Activated B cell treated with CpG ODN at 0.5 μM for 24 hours (primary cell): ENCODE measurements at regions not wholly inside any gene's neighbourhood (a gene's known extent, or its start where the extent isn't known, plus 50 kb on each side); places are given as distances from the start of the nearest gene placed in this dataset.

ENCODE experiments used
- ATAC-seq: fragments of 200-7000 bp; cut with Tn5 transposase; one replicate; pipeline ENCODE4 v1.10.0; 2021; ENCODE audit warnings: low read depth, mild to moderate bottlenecking, moderate library complexity
- CTCF ChIA-PET: fragments of 350-600 bp; sonication (Branson Sonifier 250); formaldehyde crosslinking; loops from one replicate; lab custom pipeline; 2021; ENCODE audit warnings: antibody characterized with exemption; lab: Charles Lee
- POLR2A ChIA-PET: fragments of 350-600 bp; sonication (Branson Sonifier 250); formaldehyde crosslinking; loops from one replicate; lab custom pipeline; 2021; ENCODE audit warnings: antibody characterized with exemption; lab: Charles Lee
- DNase-seq: peaks from one replicate; pipeline ENCODE4 v3.0.0; 2022
- H3K27ac Mint-ChIP-seq: one replicate; pipeline ENCODE4 v1.8.0; 2020; ENCODE audit warnings: mixed read lengths
- H3K27me3 Mint-ChIP-seq: one replicate; pipeline ENCODE4 v1.8.0; 2021; ENCODE audit warnings: mixed read lengths
- H3K36me3 Mint-ChIP-seq: one replicate; pipeline ENCODE4 v1.8.0; 2021; ENCODE audit warnings: low read depth, mixed read lengths
- H3K4me1 Mint-ChIP-seq: one replicate; pipeline ENCODE4 v1.8.0; 2021; ENCODE audit warnings: mixed read lengths
- H3K4me3 Mint-ChIP-seq: one replicate; pipeline ENCODE4 v1.8.0; 2020; ENCODE audit warnings: mild to moderate bottlenecking, mixed read lengths
- H3K9me3 Mint-ChIP-seq: one replicate; pipeline ENCODE4 v1.8.0; 2020; ENCODE audit warnings: mixed read lengths
- intact Hi-C: fragments of 100-400 bp; cut with micrococcal nuclease; formaldehyde crosslinking; loops from one replicate; pipeline ENCODE4 v1.15.1; 2024
- TF ChIP-seq, protein P1 (sequence below): fragments of 200-600 bp; IDR thresholded peaks from one replicate; pipeline ENCODE4 v1.8.0; 2022; ENCODE audit warnings: antibody characterized with exemption, mild to moderate bottlenecking

DNA sequence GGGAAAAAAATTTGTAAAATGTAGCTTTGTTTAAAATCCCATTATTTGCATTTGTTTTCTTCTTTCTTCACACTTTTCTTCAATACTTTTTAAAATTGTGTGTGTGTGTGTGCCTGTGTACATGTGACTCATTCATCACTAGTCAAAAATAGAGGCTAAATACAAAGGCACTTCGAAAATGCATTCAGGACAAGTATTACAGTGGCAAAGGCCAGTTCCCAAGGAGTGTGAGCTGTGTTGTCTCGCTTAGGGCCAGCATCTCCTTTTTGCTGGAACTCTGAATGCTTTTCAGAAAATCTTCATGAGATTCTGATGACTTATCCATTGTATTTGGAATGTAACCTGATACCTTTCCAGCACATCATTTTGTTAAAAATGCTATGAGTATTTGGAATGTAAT, 288.5 kb upstream of the CNR1 start:
- DNase-seq: no peak
- Mint-ChIP-seq H3K27ac (no peak overlapping the region), H3K27me3 (peaks cover 4% of the 10 kb centered on the region), H3K4me1 (no peaks in the 10 kb centered on the region), H3K4me3 (no peak overlapping the region), H3K36me3 (no peaks in the 10 kb centered on the region), H3K9me3 (no peaks in the 10 kb centered on the region)
- intact Hi-C loops: no loop called here
- CTCF ChIA-PET: no interaction called here
- ATAC-seq: no peak
- POLR2A ChIA-PET: no interaction called here
- TF ChIP-seq, protein P1, sequence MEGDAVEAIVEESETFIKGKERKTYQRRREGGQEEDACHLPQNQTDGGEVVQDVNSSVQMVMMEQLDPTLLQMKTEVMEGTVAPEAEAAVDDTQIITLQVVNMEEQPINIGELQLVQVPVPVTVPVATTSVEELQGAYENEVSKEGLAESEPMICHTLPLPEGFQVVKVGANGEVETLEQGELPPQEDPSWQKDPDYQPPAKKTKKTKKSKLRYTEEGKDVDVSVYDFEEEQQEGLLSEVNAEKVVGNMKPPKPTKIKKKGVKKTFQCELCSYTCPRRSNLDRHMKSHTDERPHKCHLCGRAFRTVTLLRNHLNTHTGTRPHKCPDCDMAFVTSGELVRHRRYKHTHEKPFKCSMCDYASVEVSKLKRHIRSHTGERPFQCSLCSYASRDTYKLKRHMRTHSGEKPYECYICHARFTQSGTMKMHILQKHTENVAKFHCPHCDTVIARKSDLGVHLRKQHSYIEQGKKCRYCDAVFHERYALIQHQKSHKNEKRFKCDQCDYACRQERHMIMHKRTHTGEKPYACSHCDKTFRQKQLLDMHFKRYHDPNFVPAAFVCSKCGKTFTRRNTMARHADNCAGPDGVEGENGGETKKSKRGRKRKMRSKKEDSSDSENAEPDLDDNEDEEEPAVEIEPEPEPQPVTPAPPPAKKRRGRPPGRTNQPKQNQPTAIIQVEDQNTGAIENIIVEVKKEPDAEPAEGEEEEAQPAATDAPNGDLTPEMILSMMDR: no peak

DNA sequence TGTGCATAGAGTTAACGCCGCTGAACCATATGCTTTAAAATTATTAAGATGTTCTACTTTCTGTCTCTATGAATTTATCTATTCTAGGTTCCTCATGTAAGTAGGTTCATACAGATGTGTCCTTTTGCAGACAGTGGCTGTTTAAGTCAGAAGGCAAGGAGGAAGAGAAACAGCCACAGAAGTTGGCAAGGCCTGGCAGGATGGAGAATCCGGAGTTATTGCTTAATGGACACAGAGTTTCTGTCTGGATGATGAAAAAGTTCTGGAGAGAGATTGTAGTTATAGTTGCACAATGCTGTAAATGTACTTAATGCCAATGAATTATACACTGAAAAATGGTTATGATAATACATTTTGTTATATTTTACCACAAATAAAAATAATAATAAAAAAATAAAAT, 283.6 kb upstream of the CNR1 start:
- no peaks in the 10 kb centered on the region for H3K9me3 Mint-ChIP-seq
- no peaks in the 10 kb centered on the region for H3K4me1 Mint-ChIP-seq
- H3K4me3 Mint-ChIP-seq: no peak overlapping the region
- H3K27me3 Mint-ChIP-seq: peaks cover 5% of the 10 kb centered on the region
- no peak for DNase-seq
- CTCF ChIA-PET: no interaction called here
- no peak for ATAC-seq
- intact Hi-C loops: no loop called here
- POLR2A ChIA-PET: no interaction called here
- no peaks in the 10 kb centered on the region for H3K36me3 Mint-ChIP-seq
- TF ChIP-seq, protein P1: no peak
- H3K27ac Mint-ChIP-seq: no peak overlapping the region

DNA sequence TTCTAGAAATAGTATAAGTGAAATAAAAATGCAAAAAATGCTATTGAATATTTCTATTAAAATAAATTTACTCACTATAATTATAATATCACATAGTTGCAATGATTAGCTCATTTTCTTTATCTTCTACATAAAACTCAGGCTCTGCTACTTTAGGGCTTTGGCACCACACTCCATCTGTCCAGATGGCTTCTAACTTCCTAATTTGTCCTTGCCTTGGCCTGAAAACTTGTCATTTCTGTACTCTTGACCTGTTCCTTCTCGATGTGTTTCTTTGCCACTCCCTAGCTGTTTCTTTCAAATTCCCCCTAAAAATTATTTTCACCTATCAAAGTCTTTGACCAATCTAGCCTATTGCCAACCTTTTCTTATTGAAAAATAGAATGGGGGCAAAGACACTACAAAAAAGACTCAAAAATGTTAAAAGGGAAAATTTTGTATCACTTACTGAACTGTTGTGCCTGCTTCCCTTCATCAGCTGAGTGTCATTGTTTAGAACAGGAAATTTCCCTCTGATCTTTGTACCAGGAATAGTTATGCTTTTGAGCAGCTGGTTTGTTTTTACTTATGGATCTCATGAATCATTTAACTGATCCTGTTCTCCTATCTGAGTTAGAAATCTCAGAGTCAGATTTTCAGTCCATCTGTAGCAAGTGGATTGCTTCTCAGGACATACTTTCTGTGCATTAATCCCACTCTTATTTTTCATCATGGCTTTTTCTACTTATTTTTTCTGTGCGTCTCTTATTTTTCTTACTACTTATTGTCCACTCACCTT, 279.2 kb upstream of the CNR1 start:
- DNase-seq: no peak
- Mint-ChIP-seq H3K4me3 (no peak overlapping the region), H3K4me1 (no peaks in the 10 kb centered on the region), H3K36me3 (no peaks in the 10 kb centered on the region), H3K27ac (no peak overlapping the region), H3K27me3 (peaks cover 7% of the 10 kb centered on the region), H3K9me3 (no peaks in the 10 kb centered on the region)
- ATAC-seq: no peak
- CTCF ChIA-PET: no interaction called here
- intact Hi-C loops: no loop called here
- TF ChIP-seq, protein P1: no peak
- POLR2A ChIA-PET: no interaction called here

DNA sequence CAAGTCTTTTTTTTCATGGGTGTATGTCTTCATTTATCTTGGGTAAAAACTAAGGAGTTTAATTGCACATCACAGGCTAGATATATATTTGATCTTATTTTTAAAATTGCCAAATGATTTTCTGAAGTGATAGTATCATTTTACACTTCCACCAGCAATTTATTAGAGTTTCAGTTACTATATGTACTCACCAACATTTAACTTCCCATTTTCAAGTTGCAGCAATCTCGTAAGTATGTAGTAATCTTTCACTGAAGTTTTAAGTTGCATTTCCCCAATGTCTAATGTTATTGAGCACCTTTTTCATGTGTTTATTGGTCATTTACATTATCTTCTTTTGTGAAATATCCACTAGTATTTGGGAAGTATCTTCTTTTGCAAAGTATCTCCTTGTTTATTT, 277.4 kb upstream of the CNR1 start:
- intact Hi-C loops: no loop called here
- POLR2A ChIA-PET: no interaction called here
- Mint-ChIP-seq H3K36me3 (no peaks in the 10 kb centered on the region), H3K4me3 (no peak overlapping the region), H3K4me1 (no peaks in the 10 kb centered on the region), H3K27ac (no peak overlapping the region), H3K9me3 (no peaks in the 10 kb centered on the region), H3K27me3 (peaks cover 6% of the 10 kb centered on the region)
- CTCF ChIA-PET: no interaction called here
- TF ChIP-seq, protein P1: no peak
- DNase-seq (no peak), ATAC-seq (no peak)

DNA sequence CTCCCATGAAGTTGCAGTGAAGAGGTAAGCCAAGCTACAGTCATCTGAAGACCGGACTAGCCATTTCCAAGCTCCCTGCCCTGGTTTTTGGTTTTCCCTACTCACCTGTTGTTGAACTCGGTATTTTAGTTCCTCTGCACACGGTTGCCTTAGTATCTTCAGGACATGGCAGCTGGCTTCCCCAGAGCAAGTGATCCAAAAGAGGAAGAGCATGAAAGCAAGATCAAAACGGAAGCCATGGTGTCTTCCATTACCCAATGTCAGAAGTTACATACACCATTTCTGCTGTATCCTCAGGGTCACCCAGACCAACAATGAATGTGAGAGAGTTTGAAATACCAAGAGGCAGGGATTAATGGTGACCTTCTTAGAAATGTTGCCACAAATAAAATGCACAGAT, 276.6 kb upstream of the CNR1 start:
- no peak for DNase-seq
- Mint-ChIP-seq H3K27ac (no peak overlapping the region), H3K4me1 (no peaks in the 10 kb centered on the region), H3K9me3 (no peaks in the 10 kb centered on the region), H3K27me3 (peaks cover 6% of the 10 kb centered on the region), H3K36me3 (no peaks in the 10 kb centered on the region), H3K4me3 (no peak overlapping the region)
- ChIA-PET POLR2A (no interaction called here), CTCF (no interaction called here)
- no peak for ATAC-seq
- intact Hi-C loops: no loop called here
- TF ChIP-seq, protein P1: no peak
